ENCODE measurements at regions not wholly inside any gene's neighbourhood (a gene's known extent, or its start where the extent isn't known, plus 50 kb on each side); places are given as distances from the start of the nearest gene placed in this dataset.

DNA sequence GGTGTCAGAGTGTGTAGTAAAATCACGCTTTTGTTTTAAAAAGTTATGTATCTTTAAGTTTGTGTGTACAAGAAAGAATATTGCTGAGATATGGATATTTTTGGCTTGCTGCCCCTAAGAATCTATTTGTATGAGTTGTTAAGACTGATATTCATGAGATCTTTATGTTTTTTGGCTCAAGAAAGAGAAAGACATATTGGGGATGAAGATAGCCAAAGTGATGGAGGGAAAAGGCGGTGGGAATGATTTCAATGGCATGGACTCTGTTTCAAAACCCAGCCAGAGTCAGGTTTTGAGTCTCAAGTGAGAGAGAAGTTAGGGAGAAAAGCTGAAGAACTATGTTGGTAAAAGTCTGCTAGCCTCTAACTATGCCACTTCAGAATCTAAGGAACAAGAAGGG is 351.7 kb downstream of the PBX1 start:
- ChIA-PET CTCF (no interaction called here), POLR2A (no interaction called here)
- FAIRE-seq (no peak), DNase-seq (ENCODE audit: low read depth, low spot score) (no peak)
- Histone ChIP-seq H4K20me1 (replicated peaks; ENCODE audit: control insufficient read depth, extremely low read depth, insufficient read depth, low read length) (no peaks in the 10 kb centered on the region), H3K79me2 (ENCODE audit: control insufficient read depth, insufficient read depth, low read length) (no peaks in the 10 kb centered on the region), H3K4me1 (ENCODE audit: control insufficient read depth, extremely low read depth, insufficient read depth, low read length) (no peaks in the 10 kb centered on the region), H3K9me1 (replicated peaks; ENCODE audit: control insufficient read depth, extremely low read depth, insufficient read depth, low read length) (no peaks in the 10 kb centered on the region), H3K4me3 (replicated peaks in 1 of 3; ENCODE audit: insufficient read depth in 1 of 3, low read depth in 1 of 3, low read length in 3 of 3) (no peak overlapping the region), H3K36me3 (ENCODE audit: control insufficient read depth in 2 of 2, extremely low read depth in 1 of 2, insufficient read depth in 2 of 2, low read length in 2 of 2) (no peaks in the 10 kb centered on the region), H2AFZ (ENCODE audit: low read depth, low read length) (no peak overlapping the region), H3K9me3 (replicated peaks; ENCODE audit: control insufficient read depth, insufficient read depth, low read length) (no peaks in the 10 kb centered on the region), H3K27me3 (ENCODE audit: control insufficient read depth in 2 of 2, insufficient read depth in 2 of 2, low read length in 2 of 2) (no peaks in the 10 kb centered on the region), H3K9ac (replicated peaks; ENCODE audit: extremely low read depth, insufficient read depth, low read length) (no peak overlapping the region), H3K27ac (ENCODE audit: insufficient read depth, low read depth, low read length) (no peak overlapping the region), H3K4me2 (ENCODE audit: insufficient read depth, low read length) (no peak overlapping the region)
- intact Hi-C loops (cut with micrococcal nuclease) (no loop called here), dilution Hi-C loops (cut with MboI; ENCODE audit: extremely low pct_ligation_motif_present, low sequenced_read_pairs) (no loop called here)
- BruUV-seq (replicated peaks): no TSS peak
- no peak for TF ChIP-seq POLR2AphosphoS5 (IDR thresholded peaks at IDR 0.05; ENCODE audit: insufficient read depth, low read depth, low read length)
- no peak for TF ChIP-seq POLR2A (IDR thresholded peaks at IDR 0.05; ENCODE audit: low read depth, low read length)

- no peak overlapping the region for H3K4me2 ChIP-seq (ENCODE audit: insufficient read depth, low read length)
- dilution Hi-C loops (cut with MboI; ENCODE audit: extremely low pct_ligation_motif_present, low sequenced_read_pairs) (no loop called here), intact Hi-C loops (cut with micrococcal nuclease) (no loop called here)
- FAIRE-seq (no peak), DNase-seq (ENCODE audit: low read depth, low spot score) (no peak)
- no peaks in the 10 kb centered on the region for H3K4me1 ChIP-seq (ENCODE audit: control insufficient read depth, extremely low read depth, insufficient read depth, low read length)
- H2AFZ ChIP-seq (ENCODE audit: low read depth, low read length): no peak overlapping the region
- ChIA-PET CTCF (no interaction called here), POLR2A (no interaction called here)
- H3K4me3 ChIP-seq (replicated peaks in 1 of 3; ENCODE audit: insufficient read depth in 1 of 3, low read depth in 1 of 3, low read length in 3 of 3): no peak overlapping the region
- H3K27ac ChIP-seq (ENCODE audit: insufficient read depth, low read depth, low read length): no peak overlapping the region
- H3K9ac ChIP-seq (replicated peaks; ENCODE audit: extremely low read depth, insufficient read depth, low read length): no peak overlapping the region
- no peaks in the 10 kb centered on the region for H4K20me1 ChIP-seq (replicated peaks; ENCODE audit: control insufficient read depth, extremely low read depth, insufficient read depth, low read length)
- no peaks in the 10 kb centered on the region for H3K79me2 ChIP-seq (ENCODE audit: control insufficient read depth, insufficient read depth, low read length)
- TF ChIP-seq FOS (IDR thresholded peaks at IDR 0.05; ENCODE audit: borderline replicate concordance, insufficient read depth, low read length) (no peak), EZH2 (IDR thresholded peaks at IDR 0.05; ENCODE audit: borderline replicate concordance, low read depth, low read length, severe bottlenecking) (no peak), POLR2AphosphoS5 (IDR thresholded peaks at IDR 0.05; ENCODE audit: insufficient read depth, low read depth, low read length) (no peak), JUN (IDR thresholded peaks at IDR 0.05; ENCODE audit: borderline replicate concordance, insufficient read depth, insufficient read length, low read depth) (no peak), POLR2A (IDR thresholded peaks at IDR 0.05; ENCODE audit: low read depth, low read length) (no peak), GATA2 (IDR thresholded peaks at IDR 0.05; ENCODE audit: insufficient read depth, insufficient read length, low read depth, low read length) (no peak), MYC (IDR thresholded peaks at IDR 0.05; ENCODE audit: low read depth, low read length) (no peak)
- TF ChIP-seq, protein P1, sequence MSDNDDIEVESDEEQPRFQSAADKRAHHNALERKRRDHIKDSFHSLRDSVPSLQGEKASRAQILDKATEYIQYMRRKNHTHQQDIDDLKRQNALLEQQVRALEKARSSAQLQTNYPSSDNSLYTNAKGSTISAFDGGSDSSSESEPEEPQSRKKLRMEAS (IDR thresholded peaks at IDR 0.05; ENCODE audit: insufficient read depth, insufficient read length): no peak
- TF ChIP-seq, protein P2, sequence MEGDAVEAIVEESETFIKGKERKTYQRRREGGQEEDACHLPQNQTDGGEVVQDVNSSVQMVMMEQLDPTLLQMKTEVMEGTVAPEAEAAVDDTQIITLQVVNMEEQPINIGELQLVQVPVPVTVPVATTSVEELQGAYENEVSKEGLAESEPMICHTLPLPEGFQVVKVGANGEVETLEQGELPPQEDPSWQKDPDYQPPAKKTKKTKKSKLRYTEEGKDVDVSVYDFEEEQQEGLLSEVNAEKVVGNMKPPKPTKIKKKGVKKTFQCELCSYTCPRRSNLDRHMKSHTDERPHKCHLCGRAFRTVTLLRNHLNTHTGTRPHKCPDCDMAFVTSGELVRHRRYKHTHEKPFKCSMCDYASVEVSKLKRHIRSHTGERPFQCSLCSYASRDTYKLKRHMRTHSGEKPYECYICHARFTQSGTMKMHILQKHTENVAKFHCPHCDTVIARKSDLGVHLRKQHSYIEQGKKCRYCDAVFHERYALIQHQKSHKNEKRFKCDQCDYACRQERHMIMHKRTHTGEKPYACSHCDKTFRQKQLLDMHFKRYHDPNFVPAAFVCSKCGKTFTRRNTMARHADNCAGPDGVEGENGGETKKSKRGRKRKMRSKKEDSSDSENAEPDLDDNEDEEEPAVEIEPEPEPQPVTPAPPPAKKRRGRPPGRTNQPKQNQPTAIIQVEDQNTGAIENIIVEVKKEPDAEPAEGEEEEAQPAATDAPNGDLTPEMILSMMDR (IDR thresholded peaks at IDR 0.05; ENCODE audit: extremely low read depth in 1 of 2, insufficient read depth in 1 of 2, low read depth in 1 of 2, low read length in 2 of 2): no peak
- no peaks in the 10 kb centered on the region for H3K36me3 ChIP-seq (ENCODE audit: control insufficient read depth in 2 of 2, extremely low read depth in 1 of 2, insufficient read depth in 2 of 2, low read length in 2 of 2)
- H3K27me3 ChIP-seq (ENCODE audit: control insufficient read depth in 2 of 2, insufficient read depth in 2 of 2, low read length in 2 of 2): no peaks in the 10 kb centered on the region
- H3K9me1 ChIP-seq (replicated peaks; ENCODE audit: control insufficient read depth, extremely low read depth, insufficient read depth, low read length): no peaks in the 10 kb centered on the region
- H3K9me3 ChIP-seq (replicated peaks; ENCODE audit: control insufficient read depth, insufficient read depth, low read length): no peaks in the 10 kb centered on the region
- no TSS peak for BruUV-seq (replicated peaks)
Measured at GRCh38 chr1:164907666-164908065, 348.7 kb downstream of the PBX1 start.

Measured in endothelial cell of umbilical vein (primary cell).